CMK (cell line): ENCODE measurements at regions not wholly inside any gene's neighbourhood (a gene's known extent, or its start where the extent isn't known, plus 50 kb on each side); places are given as distances from the start of the nearest gene placed in this dataset.

Experiments used
- DNase-seq: peaks from one replicate; pipeline ENCODE4 v3.0.0-alpha.2; 2010; ENCODE audit warnings: low read depth

DNA sequence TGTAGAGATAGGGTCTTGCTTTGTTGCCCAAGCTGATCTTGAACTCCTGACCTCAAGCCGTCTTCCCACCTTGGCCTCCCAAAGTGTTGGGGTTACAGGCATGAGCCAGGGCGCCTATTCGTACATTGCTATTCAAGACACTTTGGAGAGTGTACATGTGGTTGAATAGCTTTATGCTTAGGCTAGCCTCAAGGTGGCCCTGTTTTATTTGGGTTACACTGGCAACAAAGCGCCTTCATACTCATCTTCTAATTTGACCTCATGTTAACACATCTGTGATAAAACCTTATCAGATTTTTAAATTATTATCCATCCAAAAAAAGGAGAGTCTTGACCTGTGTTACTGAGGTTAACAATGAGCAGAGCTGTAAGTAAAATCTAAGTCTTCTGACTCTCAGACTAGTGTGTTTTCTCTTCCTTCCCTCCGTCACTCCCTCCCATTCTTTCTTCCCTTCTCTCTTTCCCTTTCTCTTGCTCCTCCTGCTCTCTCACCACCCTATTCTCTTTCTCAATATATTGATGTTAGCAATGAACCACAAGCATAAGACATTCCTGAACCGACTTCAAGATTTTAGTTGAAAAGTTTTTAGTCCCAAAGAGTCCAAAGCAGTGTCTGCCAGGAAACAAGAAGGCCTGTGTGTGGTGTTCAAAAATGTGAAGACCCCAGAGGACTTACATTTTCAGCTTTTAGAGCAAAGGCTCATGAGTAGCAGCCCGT lies 603.7 kb upstream of the CFAP20DC start:
- no peak for DNase-seq

DNA sequence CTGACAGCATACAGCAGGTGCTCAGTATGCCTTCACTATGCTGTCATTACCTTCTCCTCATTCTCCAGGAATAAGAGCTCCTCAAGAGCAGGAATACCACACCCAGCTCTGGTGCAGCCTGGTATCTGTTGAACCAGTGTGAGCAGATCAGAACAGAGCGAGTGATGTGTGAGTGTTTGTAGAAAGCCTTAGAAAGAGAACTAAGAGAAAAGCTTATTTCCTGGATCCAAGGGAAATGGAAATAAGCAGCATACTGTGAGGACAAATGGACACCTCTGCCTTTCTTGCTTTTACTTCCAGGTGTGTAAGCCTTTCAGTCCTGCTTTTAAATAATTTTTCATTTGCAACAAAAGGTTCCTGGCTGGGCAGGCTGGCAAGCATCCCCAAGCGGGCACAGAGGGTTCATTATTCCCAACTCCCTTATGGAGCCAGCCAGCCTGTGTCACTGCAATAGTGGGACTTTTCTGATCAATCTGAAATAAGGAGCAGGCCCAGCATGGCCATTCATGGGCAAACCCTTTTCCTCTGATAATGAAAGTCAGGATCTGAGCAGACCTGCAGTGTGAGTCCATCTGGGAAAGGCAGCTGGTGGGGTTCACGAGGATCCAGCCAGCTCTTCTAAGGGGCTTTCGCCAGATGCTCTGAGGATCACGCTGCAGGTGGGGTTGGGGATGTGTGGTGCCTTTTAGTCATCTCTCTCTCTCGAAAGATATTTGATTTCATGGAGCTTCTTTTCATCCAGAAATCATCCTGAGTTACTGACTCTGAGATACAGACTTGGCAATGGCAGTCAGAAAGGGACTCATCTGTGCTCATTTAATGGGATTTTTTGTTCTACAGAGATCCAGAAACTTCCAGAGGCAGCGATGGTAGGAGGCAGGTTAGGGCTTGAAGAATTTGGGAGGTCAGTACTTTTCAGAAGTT lies 594.9 kb upstream of the CFAP20DC start:
- DNase-seq = no peak

DNA sequence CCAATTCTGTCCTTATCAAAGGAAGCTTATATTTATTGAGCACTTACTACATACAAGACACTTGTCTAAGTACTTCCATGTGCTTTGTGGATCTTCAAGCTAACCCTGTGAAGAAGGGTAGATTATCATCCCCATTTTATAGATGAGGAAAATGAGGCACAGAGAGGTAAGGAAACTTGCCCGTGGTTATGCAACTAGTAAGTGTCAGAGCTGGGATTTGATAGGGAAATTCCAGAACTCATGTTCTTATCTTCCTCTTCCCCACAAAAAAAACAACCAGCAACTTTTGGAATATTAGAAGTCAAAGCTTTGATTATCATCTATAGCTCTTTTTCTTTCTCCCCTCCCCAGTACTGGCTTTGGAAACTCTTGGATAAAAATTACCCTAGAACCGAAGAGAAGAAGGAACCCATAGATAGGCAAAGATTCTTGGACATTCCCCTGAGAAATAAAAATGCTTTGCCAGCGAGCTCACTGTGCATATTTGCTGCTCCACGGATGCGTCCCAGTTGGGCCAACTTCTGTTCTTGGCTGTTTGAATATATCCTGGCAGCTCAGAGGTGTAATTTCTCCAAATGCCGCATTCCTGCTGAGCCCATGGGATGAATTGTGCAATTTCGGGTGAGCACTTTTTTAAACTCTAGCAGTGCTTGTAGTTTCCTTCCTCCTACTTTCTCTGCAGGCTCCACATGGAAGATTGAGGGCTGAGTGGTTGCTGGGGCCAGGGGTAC lies 591.5 kb upstream of the CFAP20DC start:
- DNase-seq = no peak

DNA sequence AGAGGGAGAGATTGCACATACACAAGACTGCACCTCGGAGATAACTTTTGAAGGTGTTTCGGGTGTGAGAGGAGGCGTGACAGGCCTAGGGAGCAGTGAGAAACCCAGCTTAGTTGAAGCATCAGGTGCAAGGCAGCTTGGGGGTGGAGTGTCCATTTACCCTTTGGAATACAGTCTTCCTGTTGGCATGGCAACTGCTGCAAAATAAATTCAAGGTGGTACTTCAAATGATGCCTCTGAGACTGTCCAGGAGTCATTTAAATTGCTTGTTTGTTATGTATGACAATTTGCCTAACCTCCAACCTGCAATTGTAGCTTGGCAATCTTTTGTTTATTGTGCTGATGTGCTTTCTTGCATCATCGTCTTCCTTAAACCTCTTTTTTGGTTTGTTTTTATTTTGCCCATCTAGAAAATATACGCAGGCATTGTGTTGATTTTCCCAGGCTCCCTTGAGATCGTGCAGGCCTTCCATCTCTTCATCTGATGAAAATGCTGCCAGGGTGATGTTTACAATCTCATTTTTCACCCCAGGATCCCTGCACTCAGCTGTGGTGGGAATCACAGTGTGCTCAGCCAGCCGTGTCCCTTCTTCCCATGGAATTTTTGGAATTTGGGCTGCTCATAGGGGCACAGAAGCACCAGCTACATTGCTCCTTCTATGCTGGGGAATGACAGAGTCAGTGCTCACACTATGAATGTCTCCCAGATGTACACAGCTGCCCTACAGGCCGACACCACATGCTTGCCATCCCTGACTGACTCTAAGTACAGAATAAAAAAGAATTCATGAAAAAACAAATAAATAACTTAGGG lies 583.1 kb upstream of the CFAP20DC start:
- no peak for DNase-seq

DNA sequence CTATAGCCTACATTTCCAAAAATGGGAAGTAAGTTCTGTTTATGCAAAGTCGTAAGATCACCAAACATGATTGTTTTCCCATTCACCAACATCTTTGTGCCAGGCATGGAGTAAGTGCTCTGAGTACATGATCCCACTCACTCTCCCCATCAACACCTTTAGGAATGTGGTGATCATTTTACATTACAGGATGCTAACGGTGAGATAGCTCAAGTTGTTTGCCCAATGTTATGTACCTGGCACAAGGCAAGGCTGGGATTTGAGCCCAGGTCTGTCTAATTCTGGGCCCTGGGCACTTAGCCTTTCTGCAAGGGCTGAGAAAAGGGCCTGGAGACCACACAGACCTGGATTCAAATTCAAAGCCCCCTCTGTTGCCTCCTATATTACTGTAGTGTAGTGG lies 581.7 kb upstream of the CFAP20DC start:
- no peak for DNase-seq

DNA sequence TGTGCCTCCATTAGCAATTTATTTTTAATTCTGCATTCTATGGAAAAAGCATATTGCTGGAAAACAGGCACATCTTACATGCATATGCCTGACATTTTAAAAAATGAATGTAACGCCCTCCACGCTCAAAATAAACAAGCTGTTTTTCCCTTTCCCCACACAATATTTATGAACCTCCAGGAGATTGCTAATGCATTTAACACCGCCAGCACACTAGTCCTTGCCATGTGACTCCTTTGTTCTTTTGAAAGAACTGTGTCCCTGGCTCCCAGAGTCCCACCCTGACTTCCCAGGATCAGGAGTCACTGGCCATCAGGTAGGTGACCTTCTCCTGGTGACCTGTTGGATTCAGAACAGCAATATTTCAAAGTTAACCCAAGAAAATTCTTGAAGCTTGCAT lies 571.2 kb upstream of the CFAP20DC start:
- no peak for DNase-seq

DNA sequence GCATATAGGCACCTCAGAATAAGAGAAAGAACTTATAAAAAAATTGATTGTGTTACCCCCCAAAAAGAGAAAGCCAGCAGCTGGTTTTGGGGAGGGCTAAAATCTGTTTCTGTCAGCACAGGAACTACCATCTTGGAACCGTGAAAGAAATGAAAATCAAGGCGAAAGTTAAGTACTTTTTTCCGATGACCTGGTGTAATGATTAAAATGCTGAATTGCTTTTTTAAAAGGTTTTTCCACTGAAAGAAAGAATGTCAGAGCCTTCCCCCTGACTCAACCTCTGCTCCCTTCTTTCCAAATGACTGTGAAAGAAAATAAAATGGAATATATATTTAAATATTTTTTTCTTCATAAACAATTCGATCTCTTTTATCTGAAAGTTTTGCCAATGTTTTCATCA lies 570.5 kb upstream of the CFAP20DC start:
- DNase-seq = no peak

DNA sequence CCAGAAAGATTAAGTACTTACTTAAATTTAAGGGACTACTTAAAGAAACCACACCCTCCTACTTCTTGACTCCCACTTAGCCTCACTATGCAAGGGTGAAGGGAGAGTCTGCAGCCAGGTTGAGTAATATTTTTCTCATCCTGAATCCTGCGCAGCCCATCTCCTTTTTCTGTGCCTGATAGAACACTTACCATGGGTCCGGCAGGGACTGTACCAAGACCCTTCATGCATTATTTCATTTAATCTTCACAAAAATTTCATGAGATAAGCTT lies 562.6 kb upstream of the CFAP20DC start:
- DNase-seq = no peak

DNA sequence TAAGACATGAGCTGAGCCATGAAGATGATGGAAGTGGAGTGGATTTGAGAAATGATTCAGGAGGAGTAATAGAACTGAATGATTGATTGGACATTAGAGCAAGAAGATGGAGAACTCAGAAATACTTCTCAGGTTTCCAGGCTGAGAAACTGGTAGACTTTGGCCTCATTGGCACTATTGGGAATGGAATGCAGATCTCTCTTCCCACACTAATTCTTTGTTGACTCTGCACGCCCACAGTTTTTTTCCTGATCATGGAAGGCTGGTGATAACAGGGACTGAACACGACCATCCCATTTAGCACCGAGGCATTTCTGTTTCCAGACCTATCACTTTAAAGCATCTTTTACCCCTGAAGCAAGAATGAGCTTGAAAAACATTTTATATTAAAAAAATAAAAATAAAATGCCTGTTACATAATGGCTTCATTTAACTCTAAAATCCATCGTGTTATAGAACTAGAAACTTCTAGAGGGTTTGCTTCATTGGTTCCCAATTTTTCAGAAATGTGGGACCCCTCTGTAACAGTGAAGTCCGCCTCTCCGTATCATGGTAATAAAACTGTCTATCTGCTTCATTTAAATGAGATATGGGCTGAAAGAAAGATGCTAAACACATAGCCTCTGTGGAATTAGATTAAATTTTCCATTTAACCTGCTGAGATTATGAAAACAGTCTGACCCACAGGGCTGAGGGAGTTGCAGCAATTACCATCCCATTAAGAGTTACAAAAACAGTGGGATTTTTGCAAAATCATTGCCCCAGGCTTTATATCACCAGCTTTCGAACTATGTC lies 562.0 kb upstream of the CFAP20DC start:
- DNase-seq = no peak

DNA sequence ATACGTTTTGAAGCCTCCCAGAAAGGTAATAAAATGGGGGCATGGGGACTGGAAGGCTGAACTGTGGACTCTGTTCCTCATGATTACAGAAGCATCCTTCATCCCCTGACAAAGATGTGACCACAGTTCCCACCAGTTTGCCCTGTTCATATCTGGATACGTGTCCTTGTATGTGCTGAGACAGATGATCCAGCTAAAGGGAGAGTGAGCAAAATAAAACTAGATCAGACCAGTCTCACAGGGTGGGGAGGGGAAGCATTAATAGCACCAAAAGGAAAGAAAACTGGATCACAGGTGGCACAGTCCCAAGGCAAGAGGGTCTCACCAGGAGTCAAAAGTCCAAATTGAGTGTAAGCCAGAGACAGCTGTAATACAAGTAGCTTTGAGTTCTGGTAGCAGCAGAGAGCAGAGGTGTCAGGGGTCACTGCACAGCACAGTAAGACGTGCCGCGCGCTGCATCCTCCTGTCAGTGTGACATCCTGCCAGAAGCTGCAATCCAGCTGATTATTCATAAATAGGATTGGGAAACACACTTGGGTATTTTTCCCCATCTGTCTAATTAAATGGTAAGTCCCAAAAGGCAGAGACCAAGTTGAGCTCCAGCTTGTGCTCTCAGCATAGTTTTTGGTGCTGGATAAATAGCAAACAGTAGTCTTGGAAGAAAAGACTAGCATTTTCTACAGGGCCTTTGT lies 560.0 kb upstream of the CFAP20DC start:
- no peak for DNase-seq

DNA sequence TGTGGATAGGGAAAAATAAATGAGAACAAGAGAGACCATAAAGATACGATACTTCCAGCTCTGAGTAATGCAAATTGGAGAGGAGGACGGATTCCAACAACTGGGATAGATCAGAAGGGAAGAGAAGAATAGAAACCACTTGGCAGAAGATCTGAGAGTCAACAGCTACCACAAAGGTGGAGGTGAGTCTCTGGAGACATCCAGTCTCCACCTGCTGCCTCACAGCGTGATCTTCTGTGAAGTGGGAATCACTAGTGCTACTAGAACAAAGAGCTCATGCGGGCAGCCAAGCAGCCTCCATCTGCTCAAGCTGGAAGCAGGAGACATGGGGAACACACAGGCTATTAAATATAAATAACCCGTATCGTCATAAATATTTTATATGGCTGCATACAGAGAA lies 558.5 kb upstream of the CFAP20DC start:
- DNase-seq = no peak

DNA sequence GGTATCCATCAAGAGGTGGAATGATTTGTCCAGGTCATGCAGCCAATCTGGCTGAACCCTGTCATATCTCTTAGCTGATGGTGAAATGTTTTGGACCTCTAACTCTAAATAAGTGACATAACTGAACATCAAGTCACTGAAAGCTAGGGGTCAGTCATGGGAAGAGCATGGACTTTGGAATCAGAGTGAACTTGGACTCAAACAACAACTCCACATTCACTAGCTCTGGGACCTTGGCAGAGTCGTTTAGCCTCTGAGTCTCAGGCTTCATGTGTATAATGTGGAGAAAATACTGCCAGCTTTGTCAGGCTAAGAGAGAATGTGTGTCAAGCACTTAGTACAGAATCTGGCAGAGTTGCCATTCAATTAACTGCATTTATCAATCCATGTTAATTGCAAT lies 557.8 kb upstream of the CFAP20DC start:
- DNase-seq = no peak

DNA sequence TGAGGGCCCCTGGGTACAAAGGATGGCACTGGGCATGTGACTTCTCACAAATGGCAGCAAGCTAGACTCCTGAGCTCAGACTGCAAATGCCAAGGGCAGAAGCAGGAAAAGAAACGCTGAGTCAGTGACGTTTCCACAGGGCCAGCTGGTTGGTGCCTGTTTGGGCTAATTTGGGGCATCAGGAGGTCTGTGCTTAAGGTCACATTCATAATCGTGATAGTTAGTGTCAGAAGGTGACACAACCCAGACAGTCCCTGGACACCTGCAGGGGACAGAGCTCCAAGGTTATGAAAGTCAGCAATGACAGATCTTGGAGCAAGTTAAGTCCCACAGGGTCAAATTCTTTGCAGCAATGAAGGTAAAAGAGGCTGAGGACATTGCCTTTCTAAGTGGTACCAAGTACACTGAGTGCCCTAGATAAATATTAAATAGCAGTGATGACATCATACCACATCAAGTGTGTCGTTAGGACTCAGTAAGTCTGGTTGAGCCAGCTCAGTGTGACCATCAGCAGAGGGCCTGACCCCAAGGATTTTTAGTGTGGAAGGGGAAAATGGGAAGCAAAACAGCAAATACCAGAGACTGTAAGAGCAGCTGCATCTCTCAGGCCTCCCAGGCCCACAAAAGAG lies 556.9 kb upstream of the CFAP20DC start:
- DNase-seq = no peak

DNA sequence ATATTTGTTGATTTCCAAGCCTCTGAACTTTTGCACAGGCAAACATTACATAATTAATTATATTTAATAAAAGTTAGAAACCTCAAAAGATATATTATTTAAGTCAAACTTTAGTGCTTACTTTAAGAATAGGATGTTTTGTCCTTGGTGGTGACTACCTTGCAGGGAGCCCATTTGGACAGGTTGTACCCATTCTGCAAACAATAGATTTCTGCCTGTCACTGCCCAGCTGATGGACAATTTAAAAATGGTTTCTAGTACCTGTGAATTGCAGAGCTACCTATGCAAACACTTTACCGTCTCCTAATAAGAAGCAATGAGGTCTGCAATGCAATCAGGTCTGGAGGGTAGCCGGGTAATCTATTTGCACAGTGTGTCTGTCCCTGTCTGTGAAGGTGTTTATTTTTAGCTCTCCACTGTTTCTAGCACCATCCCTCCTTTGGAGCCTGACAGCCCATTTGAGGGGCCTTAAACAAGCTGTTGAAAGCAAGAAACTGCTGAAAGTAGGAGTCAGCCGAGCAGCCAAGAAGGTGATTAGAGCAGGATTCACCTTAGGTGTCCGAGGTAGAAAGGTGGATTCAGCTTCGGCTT lies 556.2 kb upstream of the CFAP20DC start:
- no peak for DNase-seq

DNA sequence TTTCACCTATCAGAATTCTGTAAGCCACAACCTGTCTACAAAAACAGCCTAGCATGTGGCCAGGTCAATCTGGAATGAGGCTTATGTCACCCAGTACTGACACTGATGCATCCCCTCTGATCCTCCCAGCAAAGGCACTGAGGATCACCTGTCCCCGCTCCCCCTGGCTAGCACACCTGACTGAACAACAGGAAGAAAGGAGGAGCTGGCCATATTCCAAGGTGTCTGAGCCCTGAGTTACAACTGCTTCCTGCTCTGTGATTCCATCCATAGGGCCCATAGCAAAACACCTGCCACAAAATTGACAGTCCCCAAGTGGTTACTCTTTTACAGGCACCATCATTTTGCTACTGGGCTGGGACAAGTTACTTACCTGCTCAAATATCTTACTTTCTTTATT lies 555.5 kb upstream of the CFAP20DC start:
- no peak for DNase-seq

DNA sequence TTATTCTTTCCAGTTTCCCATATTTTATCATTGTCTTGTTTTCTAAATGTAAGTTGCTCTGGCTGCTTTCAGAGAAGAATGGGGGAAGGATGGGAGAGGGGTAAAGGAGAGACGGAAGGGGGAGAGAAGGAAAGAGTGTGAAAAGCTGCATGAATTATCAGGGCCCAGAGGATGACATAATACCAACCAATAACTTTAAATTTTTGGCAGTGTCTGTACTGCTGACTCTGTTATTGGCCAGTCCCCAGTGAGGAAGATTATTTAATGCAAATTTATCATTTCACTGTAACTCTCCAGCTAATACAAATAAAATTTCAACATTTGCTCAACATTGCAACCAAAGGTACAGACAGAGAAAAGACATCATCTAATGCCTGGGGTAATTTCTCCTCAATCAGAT lies 551.7 kb upstream of the CFAP20DC start:
- DNase-seq = no peak

DNA sequence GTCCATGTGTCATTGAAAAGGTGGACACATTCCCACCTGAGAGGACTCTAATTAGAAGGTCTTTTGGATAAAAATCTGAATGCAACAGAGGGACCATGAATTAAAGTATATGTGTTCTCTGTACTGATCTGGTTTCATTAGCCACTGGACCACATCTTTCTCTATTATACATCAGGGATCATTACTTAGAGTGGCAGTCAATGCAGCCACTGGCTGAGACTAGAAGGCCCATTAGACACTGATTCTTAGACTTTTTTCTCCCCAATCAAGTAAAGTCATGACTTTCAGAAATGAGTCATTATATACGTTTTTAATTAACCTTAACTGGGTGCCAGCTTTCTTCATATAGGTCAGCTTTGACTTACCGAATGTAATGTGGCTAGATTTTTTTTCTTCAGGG lies 550.8 kb upstream of the CFAP20DC start:
- no peak for DNase-seq

DNA sequence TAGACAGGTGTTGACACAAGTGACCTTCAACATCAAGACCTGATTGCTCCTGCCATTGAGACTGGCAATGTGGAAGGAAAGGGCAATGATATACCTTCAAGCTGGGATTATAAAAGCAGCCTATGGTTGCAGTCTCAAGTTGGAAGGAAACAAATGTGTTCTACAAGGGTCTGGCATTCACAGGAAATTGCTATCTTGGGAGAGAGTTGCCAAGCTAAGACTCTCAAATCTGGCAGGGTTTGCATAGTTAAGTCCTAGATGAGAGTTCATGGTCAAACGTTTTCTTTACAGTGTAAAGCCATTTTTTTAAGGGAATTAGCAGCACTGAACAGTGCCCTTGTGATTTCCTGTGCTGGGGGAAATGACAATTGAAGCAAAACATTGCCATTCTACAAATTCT lies 546.9 kb upstream of the CFAP20DC start:
- no peak for DNase-seq

DNA sequence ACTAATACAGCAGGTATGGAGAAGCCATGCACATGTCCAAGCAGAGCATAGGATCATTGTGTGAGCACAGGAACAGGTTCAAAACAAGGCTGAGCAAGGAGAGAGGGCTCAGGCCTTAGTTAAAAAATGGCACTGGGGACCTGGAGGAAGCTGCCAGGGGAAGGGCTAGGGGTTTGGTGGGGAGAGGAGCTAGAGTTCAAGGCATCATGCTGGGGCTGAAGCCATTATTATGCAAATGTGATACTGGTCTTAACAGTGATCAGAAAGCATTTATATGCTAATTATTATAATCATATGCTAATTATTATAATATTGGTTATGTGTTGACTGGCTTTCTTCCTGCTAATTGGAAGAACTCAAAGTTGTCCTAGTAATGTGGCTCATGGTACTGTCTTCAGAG lies 546.0 kb upstream of the CFAP20DC start:
- no peak for DNase-seq

DNA sequence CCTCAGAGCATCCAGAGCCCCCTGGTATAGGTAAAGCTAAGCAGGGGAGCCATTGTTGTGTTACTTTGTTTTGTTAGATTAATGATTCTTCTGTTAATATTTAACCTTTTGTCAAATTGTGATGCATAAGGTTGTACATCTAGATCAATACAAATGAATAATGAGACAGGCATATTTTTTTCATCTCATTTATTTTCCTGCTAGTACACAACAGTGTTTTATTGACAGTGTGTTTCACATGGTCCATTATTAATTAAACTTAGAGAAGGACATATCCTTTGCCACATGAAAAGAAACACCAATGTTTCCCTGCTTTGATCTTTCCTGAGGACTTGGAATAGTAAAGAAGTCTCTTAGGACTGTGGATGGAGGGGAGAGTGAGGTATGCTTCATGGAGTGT lies 543.6 kb upstream of the CFAP20DC start:
- DNase-seq = no peak
